ENCODE measurements at regions not wholly inside any gene's neighbourhood (a gene's known extent, or its start where the extent isn't known, plus 50 kb on each side); places are given as distances from the start of the nearest gene placed in this dataset.

DNA sequence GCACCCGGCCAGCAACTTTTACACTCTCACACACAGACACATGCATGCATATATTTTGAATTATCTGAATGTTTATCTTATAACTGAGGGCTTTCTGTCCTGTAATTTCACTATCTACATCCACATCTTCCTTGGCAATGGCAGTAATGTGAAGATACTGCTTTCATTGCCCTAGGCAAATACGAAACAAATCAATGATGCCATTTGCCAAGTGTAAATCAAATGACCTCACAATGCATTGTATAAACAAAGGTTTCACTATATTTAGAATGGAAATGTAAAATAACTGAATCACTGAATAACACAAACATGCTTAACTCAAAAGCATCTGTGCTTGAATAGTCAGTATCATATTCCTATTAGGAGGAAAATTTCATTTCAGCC, 455.6 kb downstream of the TBL1XR1 start:
- TF ChIP-seq, protein P1, sequence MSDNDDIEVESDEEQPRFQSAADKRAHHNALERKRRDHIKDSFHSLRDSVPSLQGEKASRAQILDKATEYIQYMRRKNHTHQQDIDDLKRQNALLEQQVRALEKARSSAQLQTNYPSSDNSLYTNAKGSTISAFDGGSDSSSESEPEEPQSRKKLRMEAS (CRISPR knock-in tag; IDR thresholded peaks at IDR 0.05) = no peak
- no peak for TF ChIP-seq CCAR2 (IDR thresholded peaks at IDR 0.05; ENCODE audit: low read depth, low read length)
- no peak for TF ChIP-seq NONO (IDR thresholded peaks at IDR 0.05; ENCODE audit: low read depth in 2 of 2, low read length in 1 of 2)
- no peak for TF ChIP-seq TAF1 (IDR thresholded peaks at IDR 0.05; ENCODE audit: control insufficient read depth, extremely low read depth, insufficient read depth, low read length, severe bottlenecking)
- no peak for TF ChIP-seq SP2 (IDR thresholded peaks at IDR 0.05; ENCODE audit: extremely low read depth, low read depth, low read length, poor library complexity, severe bottlenecking)
- no peak for TF ChIP-seq RFX5 (IDR thresholded peaks at IDR 0.05; ENCODE audit: low read depth, low read length)
- no peak for TF ChIP-seq SNIP1 (IDR thresholded peaks at IDR 0.05; ENCODE audit: low read depth)
- TF ChIP-seq HCFC1 (IDR thresholded peaks at IDR 0.05; ENCODE audit: low read depth, low read length) = no peak
- TF ChIP-seq ZNF140 (CRISPR knock-in tag; IDR thresholded peaks at IDR 0.05) = no peak
- TF ChIP-seq, protein P2, sequence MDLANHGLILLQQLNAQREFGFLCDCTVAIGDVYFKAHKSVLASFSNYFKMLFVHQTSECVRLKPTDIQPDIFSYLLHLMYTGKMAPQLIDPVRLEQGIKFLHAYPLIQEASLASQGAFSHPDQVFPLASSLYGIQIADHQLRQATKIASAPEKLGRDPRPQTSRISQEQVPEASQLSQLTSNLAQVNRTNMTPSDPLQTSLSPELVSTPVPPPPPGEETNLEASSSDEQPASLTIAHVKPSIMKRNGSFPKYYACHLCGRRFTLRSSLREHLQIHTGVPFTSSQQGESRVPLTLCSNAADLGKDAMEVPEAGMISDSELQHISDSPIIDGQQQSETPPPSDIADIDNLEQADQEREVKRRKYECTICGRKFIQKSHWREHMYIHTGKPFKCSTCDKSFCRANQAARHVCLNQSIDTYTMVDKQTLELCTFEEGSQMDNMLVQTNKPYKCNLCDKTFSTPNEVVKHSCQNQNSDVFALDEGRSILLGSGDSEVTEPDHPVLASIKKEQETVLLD (IDR thresholded peaks at IDR 0.05) = no peak
- TF ChIP-seq, protein P3, sequence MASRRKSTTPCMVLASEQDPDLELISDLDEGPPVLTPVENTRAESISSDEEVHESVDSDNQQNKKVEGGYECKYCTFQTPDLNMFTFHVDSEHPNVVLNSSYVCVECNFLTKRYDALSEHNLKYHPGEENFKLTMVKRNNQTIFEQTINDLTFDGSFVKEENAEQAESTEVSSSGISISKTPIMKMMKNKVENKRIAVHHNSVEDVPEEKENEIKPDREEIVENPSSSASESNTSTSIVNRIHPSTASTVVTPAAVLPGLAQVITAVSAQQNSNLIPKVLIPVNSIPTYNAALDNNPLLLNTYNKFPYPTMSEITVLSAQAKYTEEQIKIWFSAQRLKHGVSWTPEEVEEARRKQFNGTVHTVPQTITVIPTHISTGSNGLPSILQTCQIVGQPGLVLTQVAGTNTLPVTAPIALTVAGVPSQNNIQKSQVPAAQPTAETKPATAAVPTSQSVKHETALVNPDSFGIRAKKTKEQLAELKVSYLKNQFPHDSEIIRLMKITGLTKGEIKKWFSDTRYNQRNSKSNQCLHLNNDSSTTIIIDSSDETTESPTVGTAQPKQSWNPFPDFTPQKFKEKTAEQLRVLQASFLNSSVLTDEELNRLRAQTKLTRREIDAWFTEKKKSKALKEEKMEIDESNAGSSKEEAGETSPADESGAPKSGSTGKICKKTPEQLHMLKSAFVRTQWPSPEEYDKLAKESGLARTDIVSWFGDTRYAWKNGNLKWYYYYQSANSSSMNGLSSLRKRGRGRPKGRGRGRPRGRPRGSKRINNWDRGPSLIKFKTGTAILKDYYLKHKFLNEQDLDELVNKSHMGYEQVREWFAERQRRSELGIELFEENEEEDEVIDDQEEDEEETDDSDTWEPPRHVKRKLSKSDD (conservative IDR thresholded peaks at IDR 0.05; ENCODE audit: low read length) = no peak
- no peaks in the 10 kb centered on the region for H3K4me1 ChIP-seq (replicated peaks in 1 of 2; ENCODE audit: control insufficient read depth in 2 of 2, insufficient read depth in 2 of 2, low read length in 2 of 2)
- H3K9ac ChIP-seq (ENCODE audit: insufficient read depth in 1 of 2, low read depth in 2 of 2, low read length in 2 of 2) = no peak overlapping the region
- FAIRE-seq (no peak), DNase-seq (ENCODE audit: extremely low read depth in 1 of 4, low spot score in 3 of 4) (no peak), ATAC-seq (no peak)
- no peaks in the 10 kb centered on the region for H3K79me2 ChIP-seq (ENCODE audit: control insufficient read depth, insufficient read depth, low read length)
- no peaks in the 10 kb centered on the region for H3K9me3 ChIP-seq (replicated peaks; ENCODE audit: control insufficient read depth, insufficient read depth, low read depth, low read length)
- H3K27ac ChIP-seq (ENCODE audit: extremely low read depth, low read depth, low read length) = no peak overlapping the region
- in situ Hi-C loops (cut with MboI) = no loop called here
- H4K20me1 ChIP-seq (replicated peaks; ENCODE audit: control insufficient read depth, insufficient read depth, low read length) = no peaks in the 10 kb centered on the region
- intact Hi-C loops (cut with micrococcal nuclease) = no loop called here
- H3K4me2 ChIP-seq (ENCODE audit: insufficient read depth, low read length) = no peak overlapping the region
- 0% methylated on average over 2 of the region's 2 CpGs for WGBS (ENCODE audit: insufficient coverage, low coverage, missing lambda C conversion rate)
- no peaks in the 10 kb centered on the region for H3K36me3 ChIP-seq (ENCODE audit: control insufficient read depth, insufficient read depth, low read length)
- ChIA-PET CTCF (ENCODE audit: low intra/inter-chr PET ratio) (no interaction called here), POLR2A (interaction anchor here (1.0 kb wide), 1 partner anchor 26 kb away, joined by 3 read pairs; no protein-coding TSS in a partner anchor)
- BruUV-seq (replicated peaks) = no TSS peak
- H3K4me3 ChIP-seq = no peak overlapping the region
- H2AFZ ChIP-seq (ENCODE audit: low read depth, low read length) = no peak overlapping the region
- H3K27me3 ChIP-seq (ENCODE audit: control insufficient read depth in 2 of 2, insufficient read depth in 2 of 2, low read length in 2 of 2) = no peaks in the 10 kb centered on the region; a peak in 1 of 5 replicates
- no peaks in the 10 kb centered on the region for H3K9me1 ChIP-seq (ENCODE audit: control insufficient read depth, insufficient read depth, low read length)

All from K562 (cell line).